NCI-H524 (cell line): ENCODE measurements at regions not wholly inside any gene's neighbourhood (a gene's known extent, or its start where the extent isn't known, plus 50 kb on each side); places are given as distances from the start of the nearest gene placed in this dataset.

Experiments
- DNase-seq, 2 experiments: peaks; one replicate each; lab custom pipeline; 2025; lab: John Stamatoyannopoulos, UW

- DNase-seq, result peak in 1 of 2 experiments; percentile 26
Measured at GRCh38 chr18:53644799-53645471, 579.5 kb downstream of the MBD2 start.

- peak in 1 of 2 experiments; percentile 8 for DNase-seq
Measured at GRCh38 chr18:53639687-53640086, 584.8 kb downstream of the MBD2 start.

GRCh38 chr18:53629337-53629736 lies 595.1 kb downstream of the MBD2 start:
- DNase-seq, result no peak

GRCh38 chr18:53625997-53626599 lies 598.4 kb downstream of the MBD2 start:
- DNase-seq, result no peak

- no peak for DNase-seq
Measured at GRCh38 chr18:53610957-53611356, 613.5 kb downstream of the MBD2 start.

- DNase-seq, result no peak
Measured at GRCh38 chr18:53606792-53607191, 617.7 kb downstream of the MBD2 start.

- DNase-seq, result no peak
Measured at GRCh38 chr18:53605198-53605597, 619.3 kb downstream of the MBD2 start.

- no peak for DNase-seq
Measured at GRCh38 chr18:53603276-53603675, 621.2 kb downstream of the MBD2 start.

- no peak for DNase-seq
Measured at GRCh38 chr18:53601344-53601743, 623.1 kb downstream of the MBD2 start.

GRCh38 chr18:53586923-53587322 lies 637.5 kb downstream of the MBD2 start:
- no peak for DNase-seq
